ENCODE measurements at regions not wholly inside any gene's neighbourhood (a gene's known extent, or its start where the extent isn't known, plus 50 kb on each side); places are given as distances from the start of the nearest gene placed in this dataset.

GRCh38 chr2:55973673-55974072 lies 50.1 kb upstream of the EFEMP1 start:
- TF ChIP-seq, protein P1, sequence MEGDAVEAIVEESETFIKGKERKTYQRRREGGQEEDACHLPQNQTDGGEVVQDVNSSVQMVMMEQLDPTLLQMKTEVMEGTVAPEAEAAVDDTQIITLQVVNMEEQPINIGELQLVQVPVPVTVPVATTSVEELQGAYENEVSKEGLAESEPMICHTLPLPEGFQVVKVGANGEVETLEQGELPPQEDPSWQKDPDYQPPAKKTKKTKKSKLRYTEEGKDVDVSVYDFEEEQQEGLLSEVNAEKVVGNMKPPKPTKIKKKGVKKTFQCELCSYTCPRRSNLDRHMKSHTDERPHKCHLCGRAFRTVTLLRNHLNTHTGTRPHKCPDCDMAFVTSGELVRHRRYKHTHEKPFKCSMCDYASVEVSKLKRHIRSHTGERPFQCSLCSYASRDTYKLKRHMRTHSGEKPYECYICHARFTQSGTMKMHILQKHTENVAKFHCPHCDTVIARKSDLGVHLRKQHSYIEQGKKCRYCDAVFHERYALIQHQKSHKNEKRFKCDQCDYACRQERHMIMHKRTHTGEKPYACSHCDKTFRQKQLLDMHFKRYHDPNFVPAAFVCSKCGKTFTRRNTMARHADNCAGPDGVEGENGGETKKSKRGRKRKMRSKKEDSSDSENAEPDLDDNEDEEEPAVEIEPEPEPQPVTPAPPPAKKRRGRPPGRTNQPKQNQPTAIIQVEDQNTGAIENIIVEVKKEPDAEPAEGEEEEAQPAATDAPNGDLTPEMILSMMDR (conservative IDR thresholded peaks at IDR 0.05; ENCODE audit: low read length) = no peak
- no peak for DNase-seq (ENCODE audit: low read depth)
- no peak overlapping the region for H3K4me3 ChIP-seq (ENCODE audit: low read length)

DNA sequence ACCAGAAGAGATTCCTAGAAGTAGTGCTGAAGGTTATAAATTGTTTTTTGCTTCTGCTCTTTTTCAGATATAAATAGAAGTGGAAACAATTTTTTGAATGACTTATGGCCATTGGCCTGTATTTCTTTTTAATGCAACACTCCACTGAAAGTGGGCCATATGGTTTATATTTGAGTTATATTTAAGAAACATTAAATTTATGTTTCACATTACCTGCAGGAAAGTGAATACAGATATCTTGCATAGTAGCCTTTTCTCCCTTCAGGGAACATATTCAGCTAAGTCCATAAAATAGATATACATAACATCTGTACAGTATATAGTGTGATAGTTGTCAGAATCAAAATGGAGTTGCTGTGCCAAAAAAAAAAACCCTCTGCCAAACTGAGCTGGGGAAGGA lies 53.1 kb upstream of the EFEMP1 start:
- no peak overlapping the region for H3K4me3 ChIP-seq (ENCODE audit: low read length)
- DNase-seq (ENCODE audit: low read depth) = no peak
- TF ChIP-seq, protein P1 (conservative IDR thresholded peaks at IDR 0.05; ENCODE audit: low read length) = no peak

DNA sequence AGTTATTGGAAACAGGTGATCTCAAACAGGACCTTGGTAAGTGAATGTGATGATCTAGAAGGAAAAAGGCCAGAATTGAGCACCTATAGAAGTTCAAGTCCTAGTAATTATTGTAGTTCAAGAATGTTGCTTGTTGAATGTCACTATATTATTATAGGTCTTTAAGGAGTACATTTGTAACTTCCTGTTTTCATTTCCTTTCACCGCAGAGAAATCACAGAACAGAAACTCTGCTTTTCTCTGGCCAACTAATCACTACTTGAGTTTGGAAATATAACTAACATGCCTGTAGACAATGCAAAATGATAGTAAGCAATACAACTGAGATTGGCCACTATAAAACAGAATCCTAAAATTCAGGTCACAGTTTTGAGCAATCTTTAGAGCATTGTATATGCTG lies 61.8 kb upstream of the EFEMP1 start:
- no peak for DNase-seq (ENCODE audit: low read depth)
- no peak overlapping the region for H3K4me3 ChIP-seq (ENCODE audit: low read length)
- TF ChIP-seq, protein P1 (conservative IDR thresholded peaks at IDR 0.05; ENCODE audit: low read length) = no peak

DNA sequence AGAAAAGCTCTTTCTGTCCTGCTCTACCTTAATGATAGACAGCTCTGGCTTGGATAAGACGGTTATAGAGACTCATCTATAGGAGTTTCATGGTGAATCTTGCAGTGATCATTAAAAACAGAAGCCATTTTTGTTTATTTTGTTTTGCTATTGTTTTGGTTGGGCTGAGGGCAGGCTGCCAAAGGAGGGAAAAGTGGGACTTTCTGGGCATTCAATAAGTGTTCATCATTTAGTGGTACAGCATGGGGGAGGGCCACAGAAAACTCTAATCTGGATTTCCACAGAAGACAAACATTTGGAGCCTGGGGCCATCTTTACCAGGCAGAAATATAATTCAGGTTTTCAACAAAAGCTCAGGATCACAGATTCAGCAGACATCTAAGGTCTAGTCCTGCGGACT lies 62.4 kb upstream of the EFEMP1 start:
- DNase-seq (ENCODE audit: low read depth) = no peak
- TF ChIP-seq, protein P1 (conservative IDR thresholded peaks at IDR 0.05; ENCODE audit: low read length) = no peak

GRCh38 chr2:55986700-55987440 lies 63.3 kb upstream of the EFEMP1 start:
- TF ChIP-seq, protein P1 (conservative IDR thresholded peaks at IDR 0.05; ENCODE audit: low read length) = no peak
- no peak overlapping the region for H3K4me3 ChIP-seq (ENCODE audit: low read length)
- peak; percentile 41 for DNase-seq (ENCODE audit: low read depth)

More for the DNA sequence above, 62.4 kb upstream of the EFEMP1 start:
- H3K4me3 ChIP-seq (ENCODE audit: low read length) = no peak overlapping the region

DNA sequence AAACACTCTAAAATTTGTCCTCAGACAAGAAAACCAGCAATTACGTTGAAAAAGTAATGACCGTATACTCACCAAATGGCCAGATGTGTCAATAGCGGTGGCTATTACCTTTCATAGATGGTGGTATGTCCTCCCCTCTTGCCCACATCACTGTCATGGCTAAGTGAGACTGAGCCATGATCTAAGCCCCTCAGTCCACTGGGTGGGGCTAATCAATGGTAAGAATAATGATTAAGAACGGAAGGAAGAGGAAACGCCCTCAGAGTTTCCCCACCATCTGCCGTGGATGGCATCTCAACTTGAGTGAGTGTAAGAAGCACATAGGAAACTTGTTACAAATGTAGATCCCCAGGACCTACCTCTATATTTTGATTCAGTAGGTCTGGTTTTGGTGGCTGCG lies 65.8 kb upstream of the EFEMP1 start:
- TF ChIP-seq, protein P1 (conservative IDR thresholded peaks at IDR 0.05; ENCODE audit: low read length) = no peak
- H3K4me3 ChIP-seq (ENCODE audit: low read length) = no peak overlapping the region
- no peak for DNase-seq (ENCODE audit: low read depth)

DNA sequence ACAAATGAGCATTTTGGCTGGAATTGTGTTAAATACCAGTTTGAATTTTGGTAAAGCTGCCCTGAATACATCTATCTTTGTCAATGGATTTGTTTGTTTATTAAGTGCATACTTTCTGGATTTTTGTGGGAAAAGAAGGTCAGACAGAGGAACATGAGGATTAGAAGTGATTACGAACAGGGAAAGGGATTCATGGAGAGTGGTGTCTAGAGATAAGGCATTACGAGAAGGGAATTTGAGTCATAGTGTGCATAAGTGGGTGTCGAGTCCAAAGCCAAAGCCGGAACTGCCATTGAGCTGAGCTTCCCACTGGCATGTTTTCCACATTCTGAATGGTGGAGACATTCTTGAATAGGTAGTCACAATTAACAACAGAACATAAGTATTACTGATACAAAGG lies 68.9 kb upstream of the EFEMP1 start:
- no peak overlapping the region for H3K4me3 ChIP-seq (ENCODE audit: low read length)
- DNase-seq (ENCODE audit: low read depth) = peak; percentile 99
- TF ChIP-seq, protein P1 (conservative IDR thresholded peaks at IDR 0.05; ENCODE audit: low read length) = no peak
